HG03354 (cell line): ENCODE measurements at regions not wholly inside any gene's neighbourhood (a gene's known extent, or its start where the extent isn't known, plus 50 kb on each side); places are given as distances from the start of the nearest gene placed in this dataset.
A peak's percentile ranks its signal among the peaks of the same experiment; 100 is the strongest.
"Not testable (repeated sequence)": the region's sequence is repeated elsewhere in the genome, so short reads cannot be mapped to it uniquely, and the experiment has no call there.

Experiments
- ATAC-seq: cut with Tn5 transposase; IDR thresholded peaks from one replicate; pipeline ENCODE4 v1.9.1; 2021; ENCODE audit warnings: mild to moderate bottlenecking; ENCODE audit not compliant: unreplicated experiment, poor library complexity, severe bottlenecking

- no peak for ATAC-seq
These were observed 481.9 kb downstream of the TBC1D32 start for GRCh38 chr6:120852293-120852849.

DNA sequence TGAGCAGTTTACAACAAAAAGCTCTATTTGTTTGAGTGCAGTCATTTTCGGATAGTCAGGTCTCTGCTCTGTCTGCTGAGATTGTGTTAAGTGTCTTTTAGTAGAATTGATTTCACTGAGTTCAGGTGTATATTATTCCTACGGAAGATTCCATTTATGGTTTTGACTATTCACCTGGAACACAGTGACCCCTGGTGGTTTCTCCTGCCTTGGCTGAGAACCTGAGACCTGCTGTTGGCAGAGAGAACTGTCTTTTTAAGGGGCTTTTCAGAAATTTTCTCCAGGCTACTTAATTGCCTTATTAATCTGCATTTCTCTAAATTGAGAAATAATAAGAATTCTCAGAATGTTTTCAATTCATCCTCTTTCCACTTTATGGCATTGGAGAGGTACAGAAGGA lies 508.0 kb downstream of the TBC1D32 start:
- peak; percentile 54 for ATAC-seq

DNA sequence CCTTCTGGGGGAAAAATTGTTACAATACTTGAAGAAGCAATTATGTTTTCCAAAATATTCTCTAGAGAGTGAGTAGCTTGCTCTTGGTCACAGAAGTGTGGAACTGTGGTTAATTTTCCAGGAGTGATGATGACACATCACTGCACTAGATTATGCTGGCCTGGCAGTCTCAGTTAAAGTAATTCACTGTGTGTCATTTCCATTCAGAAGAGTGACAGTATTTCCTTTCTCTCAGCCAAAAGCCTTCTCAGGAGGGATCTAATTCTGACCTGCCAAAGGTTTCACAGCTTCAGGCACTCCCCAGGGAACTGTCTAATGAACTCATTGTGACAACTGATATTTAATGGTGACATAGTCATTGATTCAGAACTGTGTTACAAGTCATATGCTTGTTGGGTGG lies 517.5 kb downstream of the TBC1D32 start:
- no peak for ATAC-seq

GRCh38 chr6:120805276-120805675 lies 529.0 kb downstream of the TBC1D32 start:
- no peak for ATAC-seq

- no peak for ATAC-seq
These were observed 529.7 kb downstream of the TBC1D32 start for GRCh38 chr6:120804612-120805011.

- ATAC-seq, result no peak
These were observed 547.6 kb downstream of the TBC1D32 start for GRCh38 chr6:120786682-120787081.

- ATAC-seq, result no peak
These were observed 548.0 kb downstream of the TBC1D32 start for GRCh38 chr6:120786256-120786655.

GRCh38 chr6:120785459-120786086 lies 548.7 kb downstream of the TBC1D32 start:
- ATAC-seq, result no peak

- ATAC-seq, result no peak
These were observed 554.8 kb downstream of the TBC1D32 start for GRCh38 chr6:120779441-120779840.

DNA sequence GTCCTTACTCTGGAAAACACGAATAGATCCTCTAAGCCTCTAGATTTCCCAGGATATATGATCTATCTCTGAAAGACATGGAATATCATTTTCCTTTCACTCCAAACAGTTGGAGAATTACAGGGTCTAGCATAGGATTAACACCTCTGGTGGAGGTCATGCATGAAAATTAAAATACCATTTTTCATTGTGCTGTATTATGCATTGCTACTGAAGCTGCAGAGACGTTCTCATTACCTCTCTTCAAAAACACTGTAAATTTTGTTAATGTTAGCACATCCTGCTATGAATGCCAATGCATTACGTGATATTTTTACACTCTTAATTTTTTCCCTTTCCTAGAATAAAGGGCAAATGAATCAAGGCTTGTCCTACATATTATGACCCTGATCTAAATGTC lies 558.6 kb downstream of the TBC1D32 start:
- no peak for ATAC-seq

DNA sequence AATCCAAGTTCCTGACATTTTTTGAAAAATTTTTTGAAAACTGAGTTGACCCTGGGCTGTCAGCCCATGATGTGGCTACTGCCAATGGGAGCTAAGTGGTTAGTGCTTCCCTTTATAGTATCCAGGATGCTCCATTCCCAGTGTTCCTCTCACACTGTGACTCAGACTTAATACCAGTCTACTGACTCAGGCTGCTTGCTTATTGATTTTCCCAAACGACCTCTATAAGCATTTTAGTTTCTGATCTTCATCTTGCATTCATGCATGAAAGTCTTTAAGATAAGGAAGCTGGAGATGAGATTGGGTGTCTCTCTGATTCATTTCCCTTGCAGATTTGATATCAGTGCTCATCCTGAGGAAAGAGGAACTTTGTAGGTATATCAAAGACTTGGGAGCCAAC lies 560.0 kb downstream of the TBC1D32 start:
- ATAC-seq, result no peak

DNA sequence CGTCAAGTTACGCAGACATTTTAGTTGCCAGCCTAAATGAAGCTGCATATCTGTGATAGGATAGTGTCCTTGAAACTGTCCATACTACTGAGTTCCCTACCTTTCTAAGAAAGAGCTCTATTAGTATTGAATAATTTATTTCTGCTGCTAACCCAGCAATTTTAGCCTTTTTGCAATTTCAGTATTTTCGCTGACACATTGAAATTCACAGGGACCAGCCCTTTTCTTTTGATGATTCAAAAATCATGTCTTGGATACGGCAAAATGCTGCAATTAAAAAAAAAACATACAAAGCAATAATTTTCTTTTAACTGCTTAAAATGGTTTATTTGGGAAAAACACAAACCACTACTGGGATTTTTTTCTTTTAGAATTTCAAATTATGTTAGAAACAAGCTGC lies 563.3 kb downstream of the TBC1D32 start:
- ATAC-seq, result no peak

GRCh38 chr6:120764312-120764711 lies 570.0 kb downstream of the TBC1D32 start:
- no peak for ATAC-seq

DNA sequence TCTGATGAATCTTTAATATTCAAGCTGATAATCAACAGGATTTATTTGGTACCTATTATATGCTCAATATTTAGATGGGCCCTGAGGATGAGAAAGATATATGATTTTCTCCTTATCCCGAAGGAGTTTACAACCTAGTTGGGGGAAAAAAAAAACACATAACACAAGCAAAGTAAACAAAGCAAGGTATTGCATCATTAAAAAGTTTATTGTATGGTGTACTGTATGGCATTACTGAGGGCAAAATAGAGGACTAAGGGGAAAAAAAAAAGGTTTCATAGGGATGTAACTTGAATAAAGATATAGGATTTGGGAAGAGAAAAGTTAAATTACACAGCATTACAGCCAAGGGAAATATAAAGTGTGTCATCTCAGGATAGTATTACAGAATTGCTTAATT lies 574.7 kb downstream of the TBC1D32 start:
- ATAC-seq, result no peak

DNA sequence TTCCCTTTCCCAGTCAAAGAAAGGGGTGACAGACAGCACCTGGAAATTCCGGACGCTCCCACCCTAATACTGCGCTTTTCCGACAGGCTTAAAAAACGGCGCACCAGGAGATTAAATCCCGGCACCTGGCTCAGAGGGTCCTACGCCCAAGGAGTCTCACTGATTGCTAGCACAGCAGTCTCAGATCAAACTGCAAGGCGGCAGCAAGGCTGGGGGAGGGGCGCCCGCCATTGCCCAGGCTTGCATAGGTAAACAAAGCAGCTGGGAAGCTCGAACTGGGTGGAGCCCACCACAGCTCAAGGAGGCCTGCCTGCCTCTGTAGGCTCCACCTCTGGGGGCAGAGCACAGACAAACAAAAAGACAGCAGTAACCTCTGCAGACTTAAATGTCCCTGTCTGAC lies 585.7 kb downstream of the TBC1D32 start:
- ATAC-seq, result not testable (repeated sequence)

GRCh38 chr6:120736740-120737139 lies 597.5 kb downstream of the TBC1D32 start:
- ATAC-seq, result no peak

DNA sequence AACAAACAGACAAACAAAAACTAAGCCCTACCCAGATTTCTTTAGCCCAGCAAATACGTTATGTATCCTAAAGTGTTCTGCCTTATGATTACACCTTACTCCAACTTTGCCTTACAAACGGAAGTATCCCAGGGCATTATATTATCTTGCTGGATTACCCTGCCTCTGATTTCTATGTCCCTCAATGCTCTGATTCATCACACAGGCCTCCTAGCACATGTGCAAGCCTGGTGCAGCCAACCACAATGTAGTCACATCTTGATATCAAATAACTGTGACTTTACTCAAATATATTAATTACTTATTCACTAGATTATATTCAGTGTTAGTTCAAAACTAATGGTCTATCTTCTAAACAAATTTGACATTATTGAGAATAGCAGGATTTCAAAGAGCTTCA lies 598.6 kb downstream of the TBC1D32 start:
- no peak for ATAC-seq

- no peak for ATAC-seq
These were observed 623.0 kb downstream of the TBC1D32 start for GRCh38 chr6:120711255-120711654.

DNA sequence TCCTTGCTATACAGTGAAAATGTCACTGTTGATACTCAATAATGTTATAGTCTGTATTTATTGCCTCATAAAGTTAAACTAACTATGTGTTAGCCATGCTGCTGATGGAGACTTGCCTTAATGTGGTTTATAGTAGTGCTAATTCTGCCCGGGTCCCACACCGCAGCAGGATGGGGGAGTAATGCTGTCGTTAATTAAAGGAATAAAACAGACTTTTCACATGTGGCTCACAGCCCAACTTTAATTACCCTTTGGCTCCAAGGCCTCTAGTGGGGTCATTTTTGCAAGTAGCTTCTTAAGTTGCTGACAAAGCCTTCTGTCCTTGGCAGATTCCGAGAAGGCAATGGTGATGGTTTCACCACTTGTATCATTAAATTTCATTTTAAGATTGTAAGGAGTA lies 634.3 kb downstream of the TBC1D32 start:
- ATAC-seq, result no peak

- no peak for ATAC-seq
These were observed 647.8 kb downstream of the TBC1D32 start for GRCh38 chr6:120686492-120686891.

DNA sequence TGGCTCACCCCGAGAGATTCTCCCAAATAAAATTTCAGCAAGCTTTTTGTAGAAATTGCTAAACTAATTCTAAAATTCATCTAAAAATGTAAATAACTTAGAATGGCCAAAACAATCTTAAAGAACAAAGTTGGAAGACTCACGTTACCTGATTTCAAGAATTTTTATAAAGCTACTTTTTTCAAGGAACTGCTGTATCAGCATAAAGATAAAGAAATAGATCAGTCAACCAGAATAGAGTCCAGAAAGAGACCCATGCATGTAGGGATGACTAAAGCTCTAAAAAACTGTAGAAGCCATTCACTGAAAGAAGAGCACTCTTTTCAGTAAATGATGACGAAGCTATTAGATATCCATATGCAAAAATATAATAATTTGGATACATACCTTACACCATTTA lies 652.1 kb downstream of the TBC1D32 start:
- no peak for ATAC-seq

GRCh38 chr6:120681204-120681603 lies 653.1 kb downstream of the TBC1D32 start:
- no peak for ATAC-seq
